ENCODE measurements at regions not wholly inside any gene's neighbourhood (a gene's known extent, or its start where the extent isn't known, plus 50 kb on each side); places are given as distances from the start of the nearest gene placed in this dataset.

GRCh38 chr3:68662176-68662575, 270.2 kb downstream of the TAFA4 start:
- TF ChIP-seq CTCF (IDR thresholded peaks at IDR 0.05) (no peak), POLR2A (IDR thresholded peaks at IDR 0.05) (no peak)
